Activated CD8-positive, alpha-beta memory T cell treated with anti-CD3 and anti-CD28 coated beads for 4 hours (primary cell): ENCODE measurements at regions not wholly inside any gene's neighbourhood (a gene's known extent, or its start where the extent isn't known, plus 50 kb on each side); places are given as distances from the start of the nearest gene placed in this dataset.
"Not testable (repeated sequence)": the region's sequence is repeated elsewhere in the genome, so short reads cannot be mapped to it uniquely, and the experiment has no call there.

ENCODE experiments used
- DNase-seq, 2 donors: peaks; one replicate each; pipeline ENCODE4 v3.0.0-alpha.2; 2020; ENCODE audit warnings: low read depth in 2 of 2

GRCh38 chr5:87536365-87536764 lies 123.6 kb upstream of the CCNH start:
- no peak for DNase-seq

- DNase-seq = no peak
Measured at GRCh38 chr5:87535706-87536105, 123.0 kb upstream of the CCNH start.

- no peak for DNase-seq
Measured at GRCh38 chr5:87529486-87530076, 116.9 kb upstream of the CCNH start.

- no peak for DNase-seq
Measured at GRCh38 chr5:87526131-87526530, 113.4 kb upstream of the CCNH start.

- DNase-seq = no peak
Measured at GRCh38 chr5:87524217-87524616, 111.5 kb upstream of the CCNH start.

- not testable (repeated sequence) for DNase-seq
Measured at GRCh38 chr5:87511778-87512177, 99.0 kb upstream of the CCNH start.

- no peak for DNase-seq
Measured at GRCh38 chr5:87503004-87503403, 90.3 kb upstream of the CCNH start.

GRCh38 chr5:87499478-87500410 lies 87.0 kb upstream of the CCNH start:
- DNase-seq = no peak
